K562 (cell line): ENCODE measurements at regions not wholly inside any gene's neighbourhood (a gene's known extent, or its start where the extent isn't known, plus 50 kb on each side); places are given as distances from the start of the nearest gene placed in this dataset.
A peak's percentile ranks its signal among the peaks of the same experiment; 100 is the strongest.

ENCODE experiments used
- ELK3 ChIP-seq: fragments of 450-650 bp; formaldehyde crosslinking; IDR thresholded peaks from 2 replicates; pipeline ENCODE4 v1.4.0; 2020; ENCODE audit warnings: mild to moderate bottlenecking
- MYC ChIP-seq, 2 experiments: fragments of 250-450 bp in 1 of 2; sonication (Bioruptor Pico) in 1 of 2; IDR thresholded peaks; 2 replicates each; pipeline versions ENCODE4 v1.5.1 to v1.6.1; 2012 to 2021; ENCODE audit warnings: low read depth in 2 of 2, borderline replicate concordance in 1 of 2, improper control_type of control experiment in 1 of 2, low read length in 1 of 2, mild to moderate bottlenecking in 1 of 2, moderate library complexity in 1 of 2
- NR4A1 ChIP-seq, 2 experiments: fragments of 250-450 bp in 1 of 2; fragments of 450-650 bp in 1 of 2; sonication (Bioruptor Pico) in 1 of 2; IDR thresholded peaks; 2 replicates each; pipeline versions ENCODE4 v1.4.0 to v1.6.1; 2016 to 2020; ENCODE audit warnings: mild to moderate bottlenecking in 2 of 2, missing compliant biosample characterization in 1 of 2, missing genetic modification characterization in 1 of 2, moderate library complexity in 1 of 2
- PHB2 ChIP-seq: fragments of 450-650 bp; IDR thresholded peaks from 2 replicates; pipeline ENCODE4 v1.6.1; 2017; ENCODE audit warnings: low read depth
- RBFOX2 ChIP-seq: fragments of 200-400 bp; formaldehyde crosslinking; IDR thresholded peaks from 2 replicates; pipeline ENCODE4 v1.6.1; 2017; ENCODE audit warnings: low read depth, mild to moderate bottlenecking, low read length, moderate library complexity
- SP2 ChIP-seq: IDR thresholded peaks from 2 replicates; pipeline ENCODE4 v1.6.1; 2011; ENCODE audit warnings: mild to moderate bottlenecking, low read depth, low read length, moderate library complexity; ENCODE audit not compliant: poor library complexity, severe bottlenecking; ENCODE audit errors: extremely low read depth
- TAL1 ChIP-seq: fragments of 450-650 bp; IDR thresholded peaks from 2 replicates; pipeline ENCODE4 v1.6.1; 2016; ENCODE audit warnings: mild to moderate bottlenecking
- TGIF2 ChIP-seq: sonication (generic); formaldehyde crosslinking; IDR thresholded peaks from 2 replicates; pipeline ENCODE4 v1.8.1; 2022; ENCODE audit warnings: mild to moderate bottlenecking, missing genetic modification reagents, moderate library complexity
- ZNF197 ChIP-seq: fragments of 200-800 bp; sonication (Bioruptor generic); IDR thresholded peaks from 2 replicates; pipeline ENCODE4 v1.6.1; 2016; ENCODE audit warnings: low read depth, missing genetic modification characterization, missing compliant biosample characterization
- TF ChIP-seq, protein P1 (sequence below): fragments of 250-450 bp; sonication (Bioruptor Pico); IDR thresholded peaks from 2 replicates; pipeline ENCODE4 v1.9.0; 2021; ENCODE audit warnings: mild to moderate bottlenecking, inconsistent platforms
- TF ChIP-seq, protein P2 (sequence below), 2 experiments: fragments of 450-650 bp; IDR thresholded peaks; 2 replicates each; pipeline ENCODE4 v1.6.1; 2016; ENCODE audit warnings: mild to moderate bottlenecking in 2 of 2, borderline replicate concordance in 1 of 2, low read depth in 1 of 2, moderate library complexity in 1 of 2

- TF ChIP-seq, protein P1, sequence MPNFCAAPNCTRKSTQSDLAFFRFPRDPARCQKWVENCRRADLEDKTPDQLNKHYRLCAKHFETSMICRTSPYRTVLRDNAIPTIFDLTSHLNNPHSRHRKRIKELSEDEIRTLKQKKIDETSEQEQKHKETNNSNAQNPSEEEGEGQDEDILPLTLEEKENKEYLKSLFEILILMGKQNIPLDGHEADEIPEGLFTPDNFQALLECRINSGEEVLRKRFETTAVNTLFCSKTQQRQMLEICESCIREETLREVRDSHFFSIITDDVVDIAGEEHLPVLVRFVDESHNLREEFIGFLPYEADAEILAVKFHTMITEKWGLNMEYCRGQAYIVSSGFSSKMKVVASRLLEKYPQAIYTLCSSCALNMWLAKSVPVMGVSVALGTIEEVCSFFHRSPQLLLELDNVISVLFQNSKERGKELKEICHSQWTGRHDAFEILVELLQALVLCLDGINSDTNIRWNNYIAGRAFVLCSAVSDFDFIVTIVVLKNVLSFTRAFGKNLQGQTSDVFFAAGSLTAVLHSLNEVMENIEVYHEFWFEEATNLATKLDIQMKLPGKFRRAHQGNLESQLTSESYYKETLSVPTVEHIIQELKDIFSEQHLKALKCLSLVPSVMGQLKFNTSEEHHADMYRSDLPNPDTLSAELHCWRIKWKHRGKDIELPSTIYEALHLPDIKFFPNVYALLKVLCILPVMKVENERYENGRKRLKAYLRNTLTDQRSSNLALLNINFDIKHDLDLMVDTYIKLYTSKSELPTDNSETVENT (CRISPR knock-in tag) = no peak
- TF ChIP-seq ZNF197 (CRISPR knock-in tag) = no peak
- no peak for TF ChIP-seq ELK3 (CRISPR knock-in tag)
- no peak for TF ChIP-seq RBFOX2
- TF ChIP-seq, protein P2, sequence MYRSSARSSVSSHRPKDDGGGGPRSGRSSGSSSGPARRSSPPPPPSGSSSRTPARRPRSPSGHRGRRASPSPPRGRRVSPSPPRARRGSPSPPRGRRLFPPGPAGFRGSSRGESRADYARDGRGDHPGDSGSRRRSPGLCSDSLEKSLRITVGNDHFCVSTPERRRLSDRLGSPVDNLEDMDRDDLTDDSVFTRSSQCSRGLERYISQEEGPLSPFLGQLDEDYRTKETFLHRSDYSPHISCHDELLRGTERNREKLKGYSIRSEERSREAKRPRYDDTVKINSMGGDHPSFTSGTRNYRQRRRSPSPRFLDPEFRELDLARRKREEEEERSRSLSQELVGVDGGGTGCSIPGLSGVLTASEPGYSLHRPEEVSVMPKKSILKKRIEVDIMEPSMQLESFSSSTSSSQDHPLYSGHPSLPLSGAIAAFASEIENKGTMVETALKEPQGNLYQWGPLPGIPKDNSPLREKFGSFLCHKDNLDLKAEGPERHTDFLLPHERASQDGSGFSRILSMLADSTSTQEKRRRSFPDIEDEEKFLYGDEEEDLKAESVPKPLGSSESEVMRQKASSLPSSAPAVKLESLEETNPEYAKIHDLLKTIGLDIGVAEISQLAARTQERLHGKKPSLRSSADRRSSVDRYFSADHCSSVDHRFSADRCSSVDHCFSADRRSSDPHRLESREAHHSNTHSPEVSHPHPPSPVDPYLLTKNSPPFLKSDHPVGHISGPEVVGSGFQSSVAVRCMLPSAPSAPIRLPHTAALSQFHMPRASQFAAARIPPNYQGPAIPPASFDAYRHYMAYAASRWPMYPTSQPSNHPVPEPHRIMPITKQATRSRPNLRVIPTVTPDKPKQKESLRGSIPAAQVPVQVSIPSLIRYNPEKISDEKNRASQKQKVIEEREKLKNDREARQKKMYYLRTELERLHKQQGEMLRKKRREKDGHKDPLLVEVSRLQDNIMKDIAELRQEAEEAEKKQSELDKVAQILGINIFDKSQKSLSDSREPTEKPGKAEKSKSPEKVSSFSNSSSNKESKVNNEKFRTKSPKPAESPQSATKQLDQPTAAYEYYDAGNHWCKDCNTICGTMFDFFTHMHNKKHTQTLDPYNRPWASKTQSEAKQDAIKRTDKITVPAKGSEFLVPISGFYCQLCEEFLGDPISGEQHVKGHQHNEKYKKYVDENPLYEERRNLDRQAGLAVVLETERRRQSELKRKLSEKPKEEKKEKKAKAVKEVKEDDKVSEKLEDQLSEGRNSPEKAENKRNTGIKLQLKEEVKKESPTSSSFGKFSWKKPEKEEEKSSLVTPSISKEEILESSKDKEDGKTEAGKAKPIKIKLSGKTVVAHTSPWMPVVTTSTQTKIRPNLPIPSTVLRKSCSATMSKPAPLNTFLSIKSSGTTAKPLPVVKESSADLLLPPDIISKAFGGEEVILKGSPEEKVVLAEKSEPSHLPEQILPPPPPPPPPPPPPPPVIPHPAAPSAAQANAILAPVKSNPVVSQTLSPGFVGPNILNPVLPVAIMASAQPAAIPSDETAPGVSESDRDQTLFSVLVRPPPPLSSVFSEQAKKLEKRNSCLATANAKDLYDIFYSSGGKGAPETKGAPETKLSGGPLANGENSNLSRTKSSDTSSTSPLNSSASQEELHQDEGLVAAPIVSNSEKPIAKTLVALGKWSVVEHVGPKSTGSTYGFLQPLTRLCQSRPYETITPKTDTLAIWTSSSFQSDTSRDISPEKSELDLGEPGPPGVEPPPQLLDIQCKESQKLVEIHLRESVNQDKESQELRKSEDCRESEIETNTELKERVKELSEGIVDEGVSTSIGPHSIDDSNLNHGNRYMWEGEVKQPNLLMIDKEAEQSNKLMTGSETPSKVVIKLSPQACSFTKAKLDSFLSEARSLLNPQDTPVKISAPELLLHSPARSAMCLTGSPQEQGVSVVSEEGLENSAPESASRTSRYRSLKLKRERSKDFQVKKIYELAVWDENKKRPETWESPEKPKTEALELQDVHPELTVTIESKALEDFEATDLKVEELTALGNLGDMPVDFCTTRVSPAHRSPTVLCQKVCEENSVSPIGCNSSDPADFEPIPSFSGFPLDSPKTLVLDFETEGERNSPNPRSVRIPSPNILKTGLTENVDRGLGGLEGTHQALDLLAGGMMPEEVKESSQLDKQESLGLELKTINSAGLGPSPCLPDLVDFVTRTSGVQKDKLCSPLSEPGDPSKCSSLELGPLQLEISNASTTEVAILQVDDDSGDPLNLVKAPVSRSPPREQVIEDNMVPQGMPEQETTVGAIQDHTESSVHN (IDR thresholded peaks at IDR 0.05; ENCODE audit: borderline replicate concordance in 1 of 2, low read depth in 1 of 2) = no peak
- no peak for TF ChIP-seq TGIF2 (CRISPR knock-in tag)
- TF ChIP-seq NR4A1 (CRISPR knock-in tag; IDR thresholded peaks at IDR 0.05) = no peak
- no peak for TF ChIP-seq NR4A1 (tag; IDR thresholded peaks at IDR 0.05)
- TF ChIP-seq SP2 = no peak
- peak; percentile 15; the same call in 1 of the 2 replicates for TF ChIP-seq MYC (IDR thresholded peaks at IDR 0.05; ENCODE audit: low read depth, low read length)
- no peak for TF ChIP-seq MYC (CRISPR knock-in tag; IDR thresholded peaks at IDR 0.05; ENCODE audit: borderline replicate concordance, low read depth)
- no peak for TF ChIP-seq TAL1
- TF ChIP-seq PHB2 = no peak
These were observed 121.2 kb upstream of the LPCAT1 start (continued) for GRCh38 chr5:1644810-1645571.
